Common myeloid progenitor, CD34-positive (primary cell): ENCODE measurements at regions not wholly inside any gene's neighbourhood (a gene's known extent, or its start where the extent isn't known, plus 50 kb on each side); places are given as distances from the start of the nearest gene placed in this dataset.

Experiments
- CTCF ChIA-PET: fragments of 350-600 bp; sonication (Branson Sonifier 250); formaldehyde crosslinking; loops from one replicate; lab custom pipeline; 2021; ENCODE audit warnings: antibody characterized with exemption; lab: Charles Lee
- POLR2A ChIA-PET: fragments of 350-600 bp; sonication (Branson Sonifier 250); formaldehyde crosslinking; loops from one replicate; lab custom pipeline; 2021; ENCODE audit warnings: antibody characterized with exemption; lab: Charles Lee
- DNase-seq, 3 donors: peaks; one replicate each; pipeline versions ENCODE4 v3.0.0 to v3.0.0-alpha.2; 2013
- H3K27ac ChIP-seq, 2 experiments: 1 replicate in 1 of 2; 2 replicates in 1 of 2; pipeline ENCODE4 v1.7.0; 2013; ENCODE audit warnings: inconsistent platforms in 2 of 2, low read length in 2 of 2, mild to moderate bottlenecking in 2 of 2, low read depth in 1 of 2, moderate library complexity in 1 of 2; ENCODE audit not compliant: severe bottlenecking in 2 of 2, insufficient read depth in 1 of 2, poor library complexity in 1 of 2
- H3K27me3 ChIP-seq, 5 experiments: replicated peaks in 2 of 5; 1 replicate in 3 of 5; 2 replicates in 2 of 5; pipeline versions ENCODE4 v1.6.1 to v1.7.0; 2013; ENCODE audit warnings: low read length in 4 of 5, mild to moderate bottlenecking in 2 of 5, moderate library complexity in 2 of 5, inconsistent platforms in 1 of 5; ENCODE audit not compliant: insufficient read depth in 5 of 5, control insufficient read depth in 4 of 5
- H3K36me3 ChIP-seq, 4 experiments: 1 replicate in 2 of 4; 2 replicates in 2 of 4; pipeline versions ENCODE4 v1.6.1 to v1.7.0; 2013; ENCODE audit warnings: low read length in 3 of 4, control low read depth in 1 of 4, mild to moderate bottlenecking in 1 of 4; ENCODE audit not compliant: control insufficient read depth in 4 of 4, insufficient read depth in 4 of 4
- H3K4me1 ChIP-seq, 4 experiments: 1 replicate in 3 of 4; 2 replicates in 1 of 4; pipeline versions ENCODE4 v1.6.1 to v1.7.1; 2013; ENCODE audit warnings: low read length in 3 of 4, mild to moderate bottlenecking in 3 of 4, control low read depth in 1 of 4, inconsistent platforms in 1 of 4, moderate library complexity in 1 of 4; ENCODE audit not compliant: control insufficient read depth in 4 of 4, insufficient read depth in 4 of 4; ENCODE audit errors: control extremely low read depth in 1 of 4
- H3K4me3 ChIP-seq, 7 experiments: 1 replicate in 4 of 7; 2 replicates in 3 of 7; pipeline versions ENCODE4 v1.5.1 to v1.7.0; 2013; ENCODE audit warnings: mild to moderate bottlenecking in 7 of 7, low read length in 6 of 7, moderate library complexity in 6 of 7, inconsistent platforms in 2 of 7, low read depth in 2 of 7, control low read depth in 1 of 7; ENCODE audit not compliant: insufficient read depth in 4 of 7, control insufficient read depth in 1 of 7; ENCODE audit errors: extremely low read depth in 1 of 7
- H3K9me3 ChIP-seq, 5 experiments: 1 replicate in 4 of 5; 2 replicates in 1 of 5; pipeline versions ENCODE4 v1.6.1 to v1.7.1; 2013; ENCODE audit warnings: low read length in 4 of 5, mild to moderate bottlenecking in 2 of 5, inconsistent platforms in 1 of 5, low read depth in 1 of 5, moderate library complexity in 1 of 5; ENCODE audit not compliant: control insufficient read depth in 4 of 5, insufficient read depth in 2 of 5; ENCODE audit errors: control extremely low read depth in 1 of 5
- WGBS: methylation state at CpG from one replicate; pipeline ENCODE4 v1.1.5; 2013; ENCODE audit not compliant: insufficient coverage; 5-methylcytosine and 5-hydroxymethylcytosine counted together

- CTCF ChIA-PET, result no interaction called here
- H3K27ac ChIP-seq, result no peak overlapping the region
- POLR2A ChIA-PET, result no interaction called here
- H3K4me1 ChIP-seq, result no peaks in the 10 kb centered on the region
- H3K9me3 ChIP-seq, result no peaks in the 10 kb centered on the region
- no peak overlapping the region for H3K4me3 ChIP-seq
- DNase-seq, result no peak
- no CpG with 5 or more reads among the region's 2 CpGs for WGBS
- H3K27me3 ChIP-seq, result no peaks in the 10 kb centered on the region
- no peaks in the 10 kb centered on the region for H3K36me3 ChIP-seq
Measured at GRCh38 chr1:219749370-219749769, 136.5 kb upstream of the ZC3H11B start.

GRCh38 chr1:219746141-219746540 lies 133.2 kb upstream of the ZC3H11B start:
- ChIA-PET POLR2A (no interaction called here), CTCF (no interaction called here)
- Histone ChIP-seq H3K36me3 (no peaks in the 10 kb centered on the region), H3K9me3 (no peaks in the 10 kb centered on the region), H3K27me3 (no peaks in the 10 kb centered on the region), H3K27ac (no peak overlapping the region), H3K4me1 (no peaks in the 10 kb centered on the region), H3K4me3 (no peak overlapping the region)
- 100% methylated on average over 2 of the region's 2 CpGs for WGBS
- no peak for DNase-seq

GRCh38 chr1:219744652-219745469 lies 132.0 kb upstream of the ZC3H11B start:
- ChIA-PET POLR2A (no interaction called here), CTCF (no interaction called here)
- H3K36me3 ChIP-seq, result no peaks in the 10 kb centered on the region
- no peaks in the 10 kb centered on the region for H3K27me3 ChIP-seq
- no peaks in the 10 kb centered on the region for H3K4me1 ChIP-seq
- no peak for DNase-seq
- no peaks in the 10 kb centered on the region for H3K9me3 ChIP-seq
- no peak overlapping the region for H3K27ac ChIP-seq
- H3K4me3 ChIP-seq, result no peak overlapping the region
- 50% methylated on average over 1 of the region's 3 CpGs for WGBS

GRCh38 chr1:219741011-219741970 lies 128.4 kb upstream of the ZC3H11B start:
- 70% methylated on average over 2 of the region's 4 CpGs for WGBS

GRCh38 chr1:219733511-219734174 lies 120.7 kb upstream of the ZC3H11B start:
- no peak overlapping the region for H3K4me3 ChIP-seq
- no peaks in the 10 kb centered on the region for H3K9me3 ChIP-seq
- no peak overlapping the region for H3K27ac ChIP-seq
- no peak for DNase-seq
- no peaks in the 10 kb centered on the region for H3K36me3 ChIP-seq
- H3K27me3 ChIP-seq, result no peaks in the 10 kb centered on the region
- no peaks in the 10 kb centered on the region for H3K4me1 ChIP-seq
- 57% methylated on average over 2 of the region's 5 CpGs for WGBS
- CTCF ChIA-PET, result no interaction called here
- POLR2A ChIA-PET, result no interaction called here

More at GRCh38 chr1:219741011-219741970, 128.4 kb upstream of the ZC3H11B start:
- Histone ChIP-seq H3K36me3 (no peaks in the 10 kb centered on the region), H3K9me3 (no peaks in the 10 kb centered on the region), H3K4me3 (no peak overlapping the region), H3K4me1 (no peaks in the 10 kb centered on the region), H3K27ac (no peak overlapping the region), H3K27me3 (no peaks in the 10 kb centered on the region)
- ChIA-PET CTCF (no interaction called here), POLR2A (no interaction called here)
- DNase-seq, result no peak

- Histone ChIP-seq H3K9me3 (no peaks in the 10 kb centered on the region), H3K4me3 (no peak overlapping the region), H3K36me3 (no peaks in the 10 kb centered on the region), H3K27me3 (no peaks in the 10 kb centered on the region), H3K4me1 (no peaks in the 10 kb centered on the region), H3K27ac (no peak overlapping the region)
- no peak for DNase-seq
- ChIA-PET CTCF (no interaction called here), POLR2A (no interaction called here)
- 100% methylated on average over 2 of the region's 2 CpGs for WGBS
Measured at GRCh38 chr1:219732814-219733491, 120.0 kb upstream of the ZC3H11B start.
